ENCODE measurements at regions not wholly inside any gene's neighbourhood (a gene's known extent, or its start where the extent isn't known, plus 50 kb on each side); places are given as distances from the start of the nearest gene placed in this dataset.

DNA sequence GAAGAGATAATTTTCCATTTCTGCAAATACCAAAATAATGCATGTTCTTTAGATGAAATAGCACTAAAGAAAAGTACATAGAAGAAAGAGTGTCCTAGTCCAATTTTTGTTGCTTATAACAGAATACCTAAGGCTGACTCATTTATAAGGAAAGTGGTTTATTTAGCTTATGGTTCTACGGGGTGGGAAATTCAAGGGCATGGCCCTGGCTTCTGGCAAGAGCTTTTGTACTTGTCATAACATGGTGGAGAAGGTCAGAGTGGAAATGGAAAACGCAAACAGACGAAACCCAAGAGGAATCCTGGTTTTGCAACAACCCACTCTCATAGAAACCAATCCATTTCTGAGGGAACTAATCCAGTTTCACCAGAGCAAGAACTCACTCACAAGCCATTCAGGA lies 283.7 kb downstream of the CSNK1G3 start:
- TF ChIP-seq, protein P1, sequence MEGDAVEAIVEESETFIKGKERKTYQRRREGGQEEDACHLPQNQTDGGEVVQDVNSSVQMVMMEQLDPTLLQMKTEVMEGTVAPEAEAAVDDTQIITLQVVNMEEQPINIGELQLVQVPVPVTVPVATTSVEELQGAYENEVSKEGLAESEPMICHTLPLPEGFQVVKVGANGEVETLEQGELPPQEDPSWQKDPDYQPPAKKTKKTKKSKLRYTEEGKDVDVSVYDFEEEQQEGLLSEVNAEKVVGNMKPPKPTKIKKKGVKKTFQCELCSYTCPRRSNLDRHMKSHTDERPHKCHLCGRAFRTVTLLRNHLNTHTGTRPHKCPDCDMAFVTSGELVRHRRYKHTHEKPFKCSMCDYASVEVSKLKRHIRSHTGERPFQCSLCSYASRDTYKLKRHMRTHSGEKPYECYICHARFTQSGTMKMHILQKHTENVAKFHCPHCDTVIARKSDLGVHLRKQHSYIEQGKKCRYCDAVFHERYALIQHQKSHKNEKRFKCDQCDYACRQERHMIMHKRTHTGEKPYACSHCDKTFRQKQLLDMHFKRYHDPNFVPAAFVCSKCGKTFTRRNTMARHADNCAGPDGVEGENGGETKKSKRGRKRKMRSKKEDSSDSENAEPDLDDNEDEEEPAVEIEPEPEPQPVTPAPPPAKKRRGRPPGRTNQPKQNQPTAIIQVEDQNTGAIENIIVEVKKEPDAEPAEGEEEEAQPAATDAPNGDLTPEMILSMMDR (tag by site-specific recombination; IDR thresholded peaks at IDR 0.05) = no peak
- no peak for TF ChIP-seq ZNF140 (tag by site-specific recombination; IDR thresholded peaks at IDR 0.05)
- TF ChIP-seq SETDB1 (IDR thresholded peaks at IDR 0.05; ENCODE audit: insufficient read length, low read length) = no peak
- no peak for TF ChIP-seq MEIS1 (CRISPR knock-in tag; IDR thresholded peaks at IDR 0.05; ENCODE audit: borderline replicate concordance)
- TF ChIP-seq, protein P2, sequence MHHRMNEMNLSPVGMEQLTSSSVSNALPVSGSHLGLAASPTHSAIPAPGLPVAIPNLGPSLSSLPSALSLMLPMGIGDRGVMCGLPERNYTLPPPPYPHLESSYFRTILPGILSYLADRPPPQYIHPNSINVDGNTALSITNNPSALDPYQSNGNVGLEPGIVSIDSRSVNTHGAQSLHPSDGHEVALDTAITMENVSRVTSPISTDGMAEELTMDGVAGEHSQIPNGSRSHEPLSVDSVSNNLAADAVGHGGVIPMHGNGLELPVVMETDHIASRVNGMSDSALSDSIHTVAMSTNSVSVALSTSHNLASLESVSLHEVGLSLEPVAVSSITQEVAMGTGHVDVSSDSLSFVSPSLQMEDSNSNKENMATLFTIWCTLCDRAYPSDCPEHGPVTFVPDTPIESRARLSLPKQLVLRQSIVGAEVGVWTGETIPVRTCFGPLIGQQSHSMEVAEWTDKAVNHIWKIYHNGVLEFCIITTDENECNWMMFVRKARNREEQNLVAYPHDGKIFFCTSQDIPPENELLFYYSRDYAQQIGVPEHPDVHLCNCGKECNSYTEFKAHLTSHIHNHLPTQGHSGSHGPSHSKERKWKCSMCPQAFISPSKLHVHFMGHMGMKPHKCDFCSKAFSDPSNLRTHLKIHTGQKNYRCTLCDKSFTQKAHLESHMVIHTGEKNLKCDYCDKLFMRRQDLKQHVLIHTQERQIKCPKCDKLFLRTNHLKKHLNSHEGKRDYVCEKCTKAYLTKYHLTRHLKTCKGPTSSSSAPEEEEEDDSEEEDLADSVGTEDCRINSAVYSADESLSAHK (tag by site-specific recombination; IDR thresholded peaks at IDR 0.05) = no peak
- TF ChIP-seq ZNF274 (IDR thresholded peaks at IDR 0.05; ENCODE audit: low read length) = no peak
- no peak for TF ChIP-seq ZNF274 (tag by site-specific recombination; IDR thresholded peaks at IDR 0.05; ENCODE audit: borderline replicate concordance)
- TF ChIP-seq, protein P3, sequence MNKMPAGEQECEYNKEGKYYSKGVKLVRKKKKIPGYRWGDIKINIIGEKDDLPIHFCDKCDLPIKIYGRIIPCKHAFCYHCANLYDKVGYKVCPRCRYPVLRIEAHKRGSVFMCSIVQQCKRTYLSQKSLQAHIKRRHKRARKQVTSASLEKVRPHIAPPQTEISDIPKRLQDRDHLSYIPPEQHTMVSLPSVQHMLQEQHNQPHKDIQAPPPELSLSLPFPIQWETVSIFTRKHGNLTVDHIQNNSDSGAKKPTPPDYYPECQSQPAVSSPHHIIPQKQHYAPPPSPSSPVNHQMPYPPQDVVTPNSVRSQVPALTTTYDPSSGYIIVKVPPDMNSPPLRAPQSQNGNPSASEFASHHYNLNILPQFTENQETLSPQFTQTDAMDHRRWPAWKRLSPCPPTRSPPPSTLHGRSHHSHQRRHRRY (tag by site-specific recombination; IDR thresholded peaks at IDR 0.05) = no peak
- TF ChIP-seq BCL11A (tag by site-specific recombination; IDR thresholded peaks at IDR 0.05; ENCODE audit: low read depth) = no peak
- TF ChIP-seq, protein P4, sequence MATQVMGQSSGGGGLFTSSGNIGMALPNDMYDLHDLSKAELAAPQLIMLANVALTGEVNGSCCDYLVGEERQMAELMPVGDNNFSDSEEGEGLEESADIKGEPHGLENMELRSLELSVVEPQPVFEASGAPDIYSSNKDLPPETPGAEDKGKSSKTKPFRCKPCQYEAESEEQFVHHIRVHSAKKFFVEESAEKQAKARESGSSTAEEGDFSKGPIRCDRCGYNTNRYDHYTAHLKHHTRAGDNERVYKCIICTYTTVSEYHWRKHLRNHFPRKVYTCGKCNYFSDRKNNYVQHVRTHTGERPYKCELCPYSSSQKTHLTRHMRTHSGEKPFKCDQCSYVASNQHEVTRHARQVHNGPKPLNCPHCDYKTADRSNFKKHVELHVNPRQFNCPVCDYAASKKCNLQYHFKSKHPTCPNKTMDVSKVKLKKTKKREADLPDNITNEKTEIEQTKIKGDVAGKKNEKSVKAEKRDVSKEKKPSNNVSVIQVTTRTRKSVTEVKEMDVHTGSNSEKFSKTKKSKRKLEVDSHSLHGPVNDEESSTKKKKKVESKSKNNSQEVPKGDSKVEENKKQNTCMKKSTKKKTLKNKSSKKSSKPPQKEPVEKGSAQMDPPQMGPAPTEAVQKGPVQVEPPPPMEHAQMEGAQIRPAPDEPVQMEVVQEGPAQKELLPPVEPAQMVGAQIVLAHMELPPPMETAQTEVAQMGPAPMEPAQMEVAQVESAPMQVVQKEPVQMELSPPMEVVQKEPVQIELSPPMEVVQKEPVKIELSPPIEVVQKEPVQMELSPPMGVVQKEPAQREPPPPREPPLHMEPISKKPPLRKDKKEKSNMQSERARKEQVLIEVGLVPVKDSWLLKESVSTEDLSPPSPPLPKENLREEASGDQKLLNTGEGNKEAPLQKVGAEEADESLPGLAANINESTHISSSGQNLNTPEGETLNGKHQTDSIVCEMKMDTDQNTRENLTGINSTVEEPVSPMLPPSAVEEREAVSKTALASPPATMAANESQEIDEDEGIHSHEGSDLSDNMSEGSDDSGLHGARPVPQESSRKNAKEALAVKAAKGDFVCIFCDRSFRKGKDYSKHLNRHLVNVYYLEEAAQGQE (tag by site-specific recombination; IDR thresholded peaks at IDR 0.05) = no peak
- no peak for TF ChIP-seq ZBTB1 (tag by site-specific recombination; IDR thresholded peaks at IDR 0.05)
- TF ChIP-seq GLI4 (tag by site-specific recombination; IDR thresholded peaks at IDR 0.05) = no peak
- TF ChIP-seq, protein P5, sequence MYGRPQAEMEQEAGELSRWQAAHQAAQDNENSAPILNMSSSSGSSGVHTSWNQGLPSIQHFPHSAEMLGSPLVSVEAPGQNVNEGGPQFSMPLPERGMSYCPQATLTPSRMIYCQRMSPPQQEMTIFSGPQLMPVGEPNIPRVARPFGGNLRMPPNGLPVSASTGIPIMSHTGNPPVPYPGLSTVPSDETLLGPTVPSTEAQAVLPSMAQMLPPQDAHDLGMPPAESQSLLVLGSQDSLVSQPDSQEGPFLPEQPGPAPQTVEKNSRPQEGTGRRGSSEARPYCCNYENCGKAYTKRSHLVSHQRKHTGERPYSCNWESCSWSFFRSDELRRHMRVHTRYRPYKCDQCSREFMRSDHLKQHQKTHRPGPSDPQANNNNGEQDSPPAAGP (tag by site-specific recombination; IDR thresholded peaks at IDR 0.05) = no peak
- TF ChIP-seq ZNF404 (tag by site-specific recombination; IDR thresholded peaks at IDR 0.05) = no peak
- TF ChIP-seq YY1 (tag by site-specific recombination; IDR thresholded peaks at IDR 0.05) = no peak

Data from HEK293 (cell line).